Mammary epithelial cell (primary cell): ENCODE measurements at regions not wholly inside any gene's neighbourhood (a gene's known extent, or its start where the extent isn't known, plus 50 kb on each side); places are given as distances from the start of the nearest gene placed in this dataset.

ENCODE experiments used
- EZH2 ChIP-seq: IDR thresholded peaks from 2 replicates; pipeline ENCODE4 v1.6.1; 2012; ENCODE audit warnings: low read length, inconsistent platforms, borderline replicate concordance
- TF ChIP-seq, protein P1 (sequence below), 2 donors: IDR thresholded peaks in 1 of 2; conservative IDR thresholded peaks in 1 of 2; 2 replicates each; pipeline ENCODE4 v1.5.1; 2011 to 2012; ENCODE audit warnings: inconsistent platforms in 2 of 2, low read length in 2 of 2, mild to moderate bottlenecking in 2 of 2, control low read depth in 1 of 2, low read depth in 1 of 2; ENCODE audit not compliant: insufficient read depth in 1 of 2; ENCODE audit errors: extremely low read depth in 1 of 2

DNA sequence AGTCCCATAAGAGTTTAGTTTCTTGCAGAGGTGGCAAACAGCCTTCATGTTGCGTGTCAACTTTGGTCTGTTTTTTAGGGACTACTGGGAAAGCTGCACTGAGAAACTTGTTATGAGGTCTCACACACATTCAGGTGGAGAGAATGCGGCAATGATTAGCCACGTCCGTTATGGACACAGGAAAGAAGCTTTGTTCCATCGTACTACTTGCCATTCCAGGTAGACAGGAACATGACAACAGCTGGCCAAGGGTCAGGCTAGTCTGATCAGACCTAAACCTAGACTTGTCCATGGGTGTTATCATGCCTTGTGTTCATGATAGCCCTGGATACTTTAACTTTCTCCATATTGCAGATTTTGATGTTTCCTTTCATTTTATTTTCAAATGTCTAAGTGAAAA is 113.2 kb downstream of the ZNF608 start:
- TF ChIP-seq, protein P1, sequence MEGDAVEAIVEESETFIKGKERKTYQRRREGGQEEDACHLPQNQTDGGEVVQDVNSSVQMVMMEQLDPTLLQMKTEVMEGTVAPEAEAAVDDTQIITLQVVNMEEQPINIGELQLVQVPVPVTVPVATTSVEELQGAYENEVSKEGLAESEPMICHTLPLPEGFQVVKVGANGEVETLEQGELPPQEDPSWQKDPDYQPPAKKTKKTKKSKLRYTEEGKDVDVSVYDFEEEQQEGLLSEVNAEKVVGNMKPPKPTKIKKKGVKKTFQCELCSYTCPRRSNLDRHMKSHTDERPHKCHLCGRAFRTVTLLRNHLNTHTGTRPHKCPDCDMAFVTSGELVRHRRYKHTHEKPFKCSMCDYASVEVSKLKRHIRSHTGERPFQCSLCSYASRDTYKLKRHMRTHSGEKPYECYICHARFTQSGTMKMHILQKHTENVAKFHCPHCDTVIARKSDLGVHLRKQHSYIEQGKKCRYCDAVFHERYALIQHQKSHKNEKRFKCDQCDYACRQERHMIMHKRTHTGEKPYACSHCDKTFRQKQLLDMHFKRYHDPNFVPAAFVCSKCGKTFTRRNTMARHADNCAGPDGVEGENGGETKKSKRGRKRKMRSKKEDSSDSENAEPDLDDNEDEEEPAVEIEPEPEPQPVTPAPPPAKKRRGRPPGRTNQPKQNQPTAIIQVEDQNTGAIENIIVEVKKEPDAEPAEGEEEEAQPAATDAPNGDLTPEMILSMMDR (conservative IDR thresholded peaks at IDR 0.05 in 1 of 2, IDR thresholded peaks at IDR 0.05 in 1 of 2; ENCODE audit: extremely low read depth in 1 of 2, insufficient read depth in 1 of 2, low read depth in 1 of 2, low read length in 2 of 2) = no peak
- no peak for TF ChIP-seq EZH2
